ENCODE measurements at regions not wholly inside any gene's neighbourhood (a gene's known extent, or its start where the extent isn't known, plus 50 kb on each side); places are given as distances from the start of the nearest gene placed in this dataset.

DNA sequence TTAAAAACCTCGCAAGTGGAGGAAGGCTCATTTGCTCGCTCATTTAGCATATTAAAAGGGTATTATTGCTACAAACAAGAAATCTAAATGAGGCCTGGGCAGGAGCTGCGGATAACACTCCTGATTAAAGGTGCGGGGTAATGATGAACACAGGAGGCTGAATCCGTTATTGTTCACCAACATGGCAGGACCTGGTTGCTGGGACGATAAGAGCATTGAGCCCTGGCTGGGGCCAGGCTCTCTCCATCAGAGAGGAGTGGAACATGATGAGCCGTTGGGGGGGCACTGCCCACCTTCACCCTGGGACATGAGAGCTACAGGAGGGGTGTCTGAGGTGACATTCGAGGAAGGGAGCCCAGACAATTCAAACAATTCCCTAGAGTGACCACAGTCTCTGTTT is 211.7 kb downstream of the NXPE2 start:
- TF ChIP-seq YY1 (IDR thresholded peaks at IDR 0.05; ENCODE audit: insufficient read depth, insufficient read length): no peak
- Histone ChIP-seq H3K4me3 (ENCODE audit: insufficient read length, low read depth) (no peak overlapping the region), H3K4me1 (ENCODE audit: insufficient read depth, insufficient read length) (peaks cover 4% of the 10 kb centered on the region), H3K36me3 (ENCODE audit: insufficient read depth, insufficient read length, low read length) (no peaks in the 10 kb centered on the region), H3K27me3 (ENCODE audit: insufficient read depth, insufficient read length) (no peaks in the 10 kb centered on the region), H3K9me3 (ENCODE audit: insufficient read depth, low read length) (no peaks in the 10 kb centered on the region), H3K9ac (ENCODE audit: insufficient read length, low read depth) (no peak overlapping the region)
- no peak for DNase-seq (ENCODE audit: low read depth, low spot score)

DNA sequence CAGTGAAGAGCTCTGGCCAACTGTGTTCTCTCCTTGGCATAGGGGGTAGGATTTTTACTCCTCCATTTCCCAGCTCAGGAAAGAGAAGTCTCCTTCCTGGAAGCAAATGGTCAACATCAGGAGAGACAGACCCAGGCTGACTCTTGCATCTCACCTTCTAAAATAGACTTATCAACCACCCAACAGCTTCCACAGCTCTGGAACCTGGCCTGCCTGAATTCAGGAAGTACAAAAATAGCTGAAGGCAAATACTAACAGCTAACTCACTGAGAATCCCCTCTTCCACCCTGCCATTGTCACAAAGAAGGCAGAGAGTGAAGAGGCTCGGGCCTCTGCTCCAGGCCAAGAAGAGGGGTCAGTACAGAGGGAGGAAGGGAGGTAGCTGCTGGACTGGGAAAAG is 213.6 kb downstream of the NXPE2 start:
- Histone ChIP-seq H3K36me3 (ENCODE audit: insufficient read depth, insufficient read length, low read length) (no peaks in the 10 kb centered on the region), H3K27me3 (ENCODE audit: insufficient read depth, insufficient read length) (no peaks in the 10 kb centered on the region), H3K9me3 (ENCODE audit: insufficient read depth, low read length) (no peaks in the 10 kb centered on the region), H3K9ac (ENCODE audit: insufficient read length, low read depth) (no peak overlapping the region), H3K4me1 (ENCODE audit: insufficient read depth, insufficient read length) (peaks cover 4% of the 10 kb centered on the region), H3K4me3 (ENCODE audit: insufficient read length, low read depth) (no peak overlapping the region)
- DNase-seq (ENCODE audit: low read depth, low spot score): no peak
- TF ChIP-seq SUZ12 (IDR thresholded peaks at IDR 0.05; ENCODE audit: extremely low read depth, insufficient read depth, insufficient read length): no peak
- TF ChIP-seq ZNF274 (IDR thresholded peaks at IDR 0.05; ENCODE audit: low read depth, low read length): no peak
- no peak for TF ChIP-seq YY1 (IDR thresholded peaks at IDR 0.05; ENCODE audit: insufficient read depth, insufficient read length)

DNA sequence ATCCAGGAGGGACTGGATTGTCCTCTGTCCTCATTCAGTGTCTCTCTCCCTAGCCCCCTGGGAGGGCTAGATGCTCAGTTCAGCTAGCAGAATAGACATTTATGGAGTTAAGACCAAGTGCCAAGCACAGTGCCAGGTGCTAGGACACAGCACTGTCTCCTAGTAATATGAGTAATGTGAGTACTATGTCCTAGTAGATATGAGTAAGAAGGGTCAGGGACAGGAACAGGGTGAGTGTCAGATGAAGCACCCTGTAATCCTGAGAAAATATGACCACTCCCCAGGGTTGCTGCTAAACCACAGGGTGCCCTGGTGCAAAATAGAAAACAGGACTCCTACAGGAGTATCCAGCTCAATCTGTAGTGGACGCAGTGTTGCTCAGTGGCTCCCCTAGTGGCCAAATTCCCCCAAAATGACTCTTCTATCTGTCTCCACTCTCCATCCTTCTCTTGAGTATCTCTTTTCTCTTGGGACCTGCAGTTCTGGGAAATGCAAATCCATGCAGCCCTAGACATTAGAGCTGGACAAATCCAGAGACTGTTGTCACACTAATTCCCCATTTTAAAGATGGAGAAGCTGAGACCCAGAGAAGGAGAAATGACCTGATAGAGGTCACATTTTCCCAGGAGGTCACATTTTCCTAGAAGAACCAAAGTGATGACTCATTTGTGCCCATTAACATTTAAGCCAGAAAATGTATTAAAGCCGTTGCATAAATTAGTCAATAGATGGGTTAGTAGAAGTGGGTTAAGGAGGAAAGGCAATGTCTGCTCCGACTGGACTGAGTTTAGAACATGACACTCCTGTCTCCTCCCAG is 214.3 kb downstream of the NXPE2 start:
- TF ChIP-seq SUZ12 (IDR thresholded peaks at IDR 0.05; ENCODE audit: extremely low read depth, insufficient read depth, insufficient read length) (no peak), ZNF274 (IDR thresholded peaks at IDR 0.05; ENCODE audit: low read depth, low read length) (no peak), YY1 (IDR thresholded peaks at IDR 0.05; ENCODE audit: insufficient read depth, insufficient read length) (no peak)
- peak; percentile 11 for DNase-seq (ENCODE audit: low read depth, low spot score)
- H3K4me3 ChIP-seq (ENCODE audit: insufficient read length, low read depth): no peak overlapping the region
- H3K4me1 ChIP-seq (ENCODE audit: insufficient read depth, insufficient read length): peaks cover 4% of the 10 kb centered on the region
- no peak overlapping the region for H3K9ac ChIP-seq (ENCODE audit: insufficient read length, low read depth)
- no peaks in the 10 kb centered on the region for H3K36me3 ChIP-seq (ENCODE audit: insufficient read depth, insufficient read length, low read length)
- no peaks in the 10 kb centered on the region for H3K27me3 ChIP-seq (ENCODE audit: insufficient read depth, insufficient read length)
- no peaks in the 10 kb centered on the region for H3K9me3 ChIP-seq (ENCODE audit: insufficient read depth, low read length)

DNA sequence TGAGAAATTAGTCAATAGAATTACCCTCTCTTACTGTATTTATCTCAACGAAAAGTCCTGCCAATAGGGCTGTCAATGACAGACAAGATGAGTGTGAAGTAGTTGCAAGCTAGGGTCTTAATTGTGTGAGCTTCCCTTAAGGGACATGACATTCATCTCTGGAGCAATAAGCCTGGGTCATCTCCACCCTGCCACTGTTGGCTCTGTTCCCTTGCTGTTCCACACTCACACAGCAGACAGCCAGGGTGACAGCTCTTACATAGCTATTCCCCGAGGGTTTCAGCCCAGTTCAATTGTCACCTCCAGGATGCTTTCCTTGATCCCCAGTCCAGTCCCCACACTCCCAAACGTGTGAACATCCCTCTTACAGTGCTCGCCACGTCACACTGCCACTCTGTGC is 215.0 kb downstream of the NXPE2 start:
- no peak overlapping the region for H3K9ac ChIP-seq (ENCODE audit: insufficient read length, low read depth)
- no peaks in the 10 kb centered on the region for H3K36me3 ChIP-seq (ENCODE audit: insufficient read depth, insufficient read length, low read length)
- no peak for DNase-seq (ENCODE audit: low read depth, low spot score)
- H3K4me3 ChIP-seq (ENCODE audit: insufficient read length, low read depth): no peak overlapping the region
- H3K9me3 ChIP-seq (ENCODE audit: insufficient read depth, low read length): no peaks in the 10 kb centered on the region
- H3K4me1 ChIP-seq (ENCODE audit: insufficient read depth, insufficient read length): peaks cover 4% of the 10 kb centered on the region
- no peak for TF ChIP-seq YY1 (IDR thresholded peaks at IDR 0.05; ENCODE audit: insufficient read depth, insufficient read length)
- no peak for TF ChIP-seq ZNF274 (IDR thresholded peaks at IDR 0.05; ENCODE audit: low read depth, low read length)
- TF ChIP-seq SUZ12 (IDR thresholded peaks at IDR 0.05; ENCODE audit: extremely low read depth, insufficient read depth, insufficient read length): no peak
- H3K27me3 ChIP-seq (ENCODE audit: insufficient read depth, insufficient read length): no peaks in the 10 kb centered on the region

DNA sequence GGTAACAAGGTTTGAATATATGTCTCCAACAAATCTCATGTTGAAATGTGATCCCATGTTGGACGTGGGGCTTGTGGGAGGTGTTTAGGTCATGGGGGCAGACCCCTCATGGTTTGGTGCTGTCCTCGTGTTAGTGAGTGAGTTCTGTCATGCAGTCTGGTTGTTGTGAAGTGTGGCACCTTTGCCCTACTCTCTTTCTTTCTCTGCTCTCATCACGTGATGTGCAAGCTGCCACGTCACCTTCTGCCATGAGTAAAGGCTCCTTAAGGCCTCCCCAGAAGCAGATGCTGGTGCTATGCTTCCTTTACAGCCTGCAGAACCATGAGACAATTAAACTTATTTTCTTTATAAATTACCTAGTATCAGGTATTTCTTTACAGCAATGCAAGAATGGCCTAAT is 218.3 kb downstream of the NXPE2 start:
- Histone ChIP-seq H3K36me3 (ENCODE audit: insufficient read depth, insufficient read length, low read length) (no peaks in the 10 kb centered on the region), H3K4me3 (ENCODE audit: insufficient read length, low read depth) (no peak overlapping the region), H3K9me3 (ENCODE audit: insufficient read depth, low read length) (no peaks in the 10 kb centered on the region), H3K27me3 (ENCODE audit: insufficient read depth, insufficient read length) (no peaks in the 10 kb centered on the region), H3K4me1 (ENCODE audit: insufficient read depth, insufficient read length) (no peaks in the 10 kb centered on the region), H3K9ac (ENCODE audit: insufficient read length, low read depth) (no peak overlapping the region)
- DNase-seq (ENCODE audit: low read depth, low spot score): no peak
- TF ChIP-seq ZNF274 (IDR thresholded peaks at IDR 0.05; ENCODE audit: low read depth, low read length): no peak
- TF ChIP-seq SUZ12 (IDR thresholded peaks at IDR 0.05; ENCODE audit: extremely low read depth, insufficient read depth, insufficient read length): no peak
- no peak for TF ChIP-seq YY1 (IDR thresholded peaks at IDR 0.05; ENCODE audit: insufficient read depth, insufficient read length)

DNA sequence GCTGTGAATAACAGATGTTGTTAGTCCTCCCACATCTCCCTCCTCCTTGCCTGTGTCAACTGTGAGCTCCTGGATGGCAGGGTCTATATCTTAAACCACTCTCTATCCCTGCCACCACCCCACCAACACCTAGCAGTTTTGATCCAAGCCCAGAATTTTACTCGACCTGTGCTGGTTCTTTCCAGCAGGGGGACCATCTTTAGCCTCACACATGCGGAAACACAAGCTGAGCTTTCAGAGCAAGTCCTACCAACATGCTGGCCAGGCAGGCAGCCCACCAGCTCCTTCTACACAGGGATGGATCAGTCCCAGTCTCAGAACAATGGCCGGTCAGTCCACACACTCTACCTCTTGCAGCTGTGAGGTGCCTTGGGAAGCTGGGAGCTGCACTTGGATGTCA is 231.5 kb downstream of the NXPE2 start:
- H3K36me3 ChIP-seq (ENCODE audit: insufficient read depth, insufficient read length, low read length): no peaks in the 10 kb centered on the region
- no peak for TF ChIP-seq SUZ12 (IDR thresholded peaks at IDR 0.05; ENCODE audit: extremely low read depth, insufficient read depth, insufficient read length)
- TF ChIP-seq ZNF274 (IDR thresholded peaks at IDR 0.05; ENCODE audit: low read depth, low read length): no peak
- TF ChIP-seq YY1 (IDR thresholded peaks at IDR 0.05; ENCODE audit: insufficient read depth, insufficient read length): no peak
- H3K27me3 ChIP-seq (ENCODE audit: insufficient read depth, insufficient read length): peaks cover 2% of the 10 kb centered on the region
- no peaks in the 10 kb centered on the region for H3K9me3 ChIP-seq (ENCODE audit: insufficient read depth, low read length)
- H3K9ac ChIP-seq (ENCODE audit: insufficient read length, low read depth): no peak overlapping the region
- no peaks in the 10 kb centered on the region for H3K4me1 ChIP-seq (ENCODE audit: insufficient read depth, insufficient read length)
- DNase-seq (ENCODE audit: low read depth, low spot score): peak; percentile 11
- H3K4me3 ChIP-seq (ENCODE audit: insufficient read length, low read depth): no peak overlapping the region

DNA sequence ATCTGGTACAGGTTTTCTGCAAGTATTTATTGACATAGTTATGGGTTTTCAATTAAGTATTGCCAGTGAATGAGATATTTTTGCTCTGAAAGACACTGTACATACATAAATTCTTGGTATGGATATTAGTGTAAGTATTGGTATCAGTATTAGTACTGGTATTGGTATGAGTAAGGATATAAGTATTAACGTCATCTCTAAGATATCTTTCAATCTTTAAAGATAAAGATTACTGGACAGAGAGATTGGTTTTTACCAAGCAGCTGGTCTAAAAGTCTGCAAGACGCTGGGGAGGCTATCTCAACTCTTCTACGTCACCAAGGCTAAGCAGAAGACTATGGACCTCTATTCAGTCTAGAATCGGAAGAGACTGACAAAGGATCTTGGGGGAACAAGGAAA is 234.5 kb downstream of the NXPE2 start:
- Histone ChIP-seq H3K27me3 (ENCODE audit: insufficient read depth, insufficient read length) (peaks cover 2% of the 10 kb centered on the region), H3K9ac (ENCODE audit: insufficient read length, low read depth) (no peak overlapping the region), H3K4me1 (ENCODE audit: insufficient read depth, insufficient read length) (no peaks in the 10 kb centered on the region), H3K36me3 (ENCODE audit: insufficient read depth, insufficient read length, low read length) (no peaks in the 10 kb centered on the region), H3K9me3 (ENCODE audit: insufficient read depth, low read length) (no peaks in the 10 kb centered on the region), H3K4me3 (ENCODE audit: insufficient read length, low read depth) (no peak overlapping the region)
- TF ChIP-seq YY1 (IDR thresholded peaks at IDR 0.05; ENCODE audit: insufficient read depth, insufficient read length) (no peak), ZNF274 (IDR thresholded peaks at IDR 0.05; ENCODE audit: low read depth, low read length) (no peak), SUZ12 (IDR thresholded peaks at IDR 0.05; ENCODE audit: extremely low read depth, insufficient read depth, insufficient read length) (no peak)
- no peak for DNase-seq (ENCODE audit: low read depth, low spot score)

Data from NT2/D1 (cell line).